GM23248 (cell line): ENCODE measurements at regions not wholly inside any gene's neighbourhood (a gene's known extent, or its start where the extent isn't known, plus 50 kb on each side); places are given as distances from the start of the nearest gene placed in this dataset.

ENCODE experiments used
- DNase-seq: peaks from one replicate; pipeline ENCODE4 v3.0.0-alpha.2; 2015
- H2AFZ ChIP-seq: fragments of 200-600 bp; sonication (generic); 2 replicates; pipeline ENCODE4 v1.6.1; 2016; ENCODE audit warnings: antibody characterized with exemption
- H3F3A ChIP-seq: fragments of 200-600 bp; sonication (generic); 2 replicates; pipeline ENCODE4 v1.6.1; 2016; ENCODE audit warnings: mild to moderate bottlenecking, antibody characterized with exemption, mixed run types; ENCODE audit not compliant: insufficient read depth
- H3K27ac ChIP-seq: fragments of 200-600 bp; sonication (generic); 2 replicates; pipeline ENCODE4 v1.5.1; 2016; ENCODE audit warnings: mild to moderate bottlenecking
- H3K27me3 ChIP-seq: fragments of 200-600 bp; sonication (generic); replicated peaks from 2 replicates; pipeline ENCODE4 v1.6.1; 2016; ENCODE audit warnings: mild to moderate bottlenecking; ENCODE audit not compliant: insufficient read depth
- H3K36me3 ChIP-seq: fragments of 200-600 bp; sonication (generic); 2 replicates; pipeline ENCODE4 v1.6.1; 2016; ENCODE audit warnings: low read depth, mild to moderate bottlenecking
- H3K4me1 ChIP-seq: fragments of 200-600 bp; sonication (generic); 2 replicates; pipeline ENCODE4 v1.6.1; 2016; ENCODE audit warnings: mild to moderate bottlenecking; ENCODE audit not compliant: insufficient read depth
- H3K4me2 ChIP-seq: fragments of 200-600 bp; sonication (generic); one replicate; pipeline ENCODE4 v1.6.1; 2016; ENCODE audit warnings: mild to moderate bottlenecking; ENCODE audit not compliant: unreplicated experiment
- H3K4me3 ChIP-seq: fragments of 200-600 bp; sonication (generic); 2 replicates; pipeline ENCODE4 v1.5.1; 2016; ENCODE audit warnings: mild to moderate bottlenecking
- H3K79me2 ChIP-seq: fragments of 200-600 bp; sonication (generic); 2 replicates; pipeline ENCODE4 v1.6.1; 2016; ENCODE audit warnings: mild to moderate bottlenecking; ENCODE audit not compliant: insufficient read depth
- H3K9ac ChIP-seq: fragments of 200-600 bp; sonication (generic); 2 replicates; pipeline ENCODE4 v1.6.1; 2016; ENCODE audit warnings: mild to moderate bottlenecking
- H3K9me2 ChIP-seq: fragments of 200-600 bp; sonication (generic); 2 replicates; pipeline ENCODE4 v1.6.1; 2016; ENCODE audit warnings: mixed run types, mild to moderate bottlenecking, moderate library complexity; ENCODE audit not compliant: insufficient read depth
- H3K9me3 ChIP-seq: fragments of 200-600 bp; sonication (generic); one replicate; pipeline ENCODE4 v1.6.1; 2017; ENCODE audit warnings: low read depth
- H4K20me1 ChIP-seq: fragments of 200-600 bp; sonication (generic); 2 replicates; pipeline ENCODE4 v1.6.0; 2016; ENCODE audit not compliant: insufficient read depth
- EZH2 ChIP-seq: fragments of 200-600 bp; sonication (generic); IDR thresholded peaks from 2 replicates; pipeline ENCODE4 v1.6.1; 2018; ENCODE audit warnings: antibody characterized with exemption, mild to moderate bottlenecking; ENCODE audit not compliant: insufficient read depth, poor library complexity, severe bottlenecking
- EZH2phosphoT487 ChIP-seq: fragments of 200-600 bp; sonication (generic); IDR thresholded peaks from 2 replicates; pipeline ENCODE4 v1.6.1; 2018; ENCODE audit warnings: antibody characterized with exemption, moderate library complexity, mild to moderate bottlenecking, low read depth; ENCODE audit not compliant: insufficient read depth
- WGBS, 2 experiments: methylation state at CpG; one replicate each; pipeline ENCODE4 v1.1.6; 2015 to 2017; ENCODE audit warnings: low lambda C conversion rate in 2 of 2, low coverage in 1 of 2; ENCODE audit errors: missing lambda C conversion rate in 2 of 2; 5-methylcytosine and 5-hydroxymethylcytosine counted together
- in situ Hi-C: fragments of 300-500 bp; cut with MboI; formaldehyde crosslinking; loops from 2 replicates; pipeline ENCODE4 v1.15.0; 2020

GRCh38 chr9:135296735-135297455, 182.7 kb upstream of the PPP1R26 start:
- H3K27me3 ChIP-seq = peaks cover 38% of the 10 kb centered on the region; the same call in 1 of the 2 replicates
- H3K27ac ChIP-seq = no peak overlapping the region
- no peak for DNase-seq
- H3K9ac ChIP-seq = no peak overlapping the region
- no peaks in the 10 kb centered on the region for H3F3A ChIP-seq
- H3K4me1 ChIP-seq = no peaks in the 10 kb centered on the region
- 10% methylated on average over 10 of the region's 12 CpGs for WGBS, 2 experiments
- no peak overlapping the region for H2AFZ ChIP-seq
- H3K36me3 ChIP-seq = no peaks in the 10 kb centered on the region
- TF ChIP-seq EZH2 = no peak
- TF ChIP-seq EZH2phosphoT487 = no peak
- in situ Hi-C loops = no loop called here
- no peaks in the 10 kb centered on the region for H4K20me1 ChIP-seq
- H3K9me2 ChIP-seq = no peaks in the 10 kb centered on the region
- no peaks in the 10 kb centered on the region for H3K79me2 ChIP-seq
- no peak overlapping the region for H3K4me2 ChIP-seq
- no peaks in the 10 kb centered on the region for H3K9me3 ChIP-seq
- no peak overlapping the region for H3K4me3 ChIP-seq

GRCh38 chr9:135297456-135298075, 182.0 kb upstream of the PPP1R26 start:
- Histone ChIP-seq H3K27me3 (peaks cover 43% of the 10 kb centered on the region; the same call in 1 of the 2 replicates), H3K79me2 (no peaks in the 10 kb centered on the region), H3F3A (no peaks in the 10 kb centered on the region), H3K4me1 (no peaks in the 10 kb centered on the region), H4K20me1 (no peaks in the 10 kb centered on the region), H3K9me2 (no peaks in the 10 kb centered on the region), H3K4me2 (no peak overlapping the region), H3K4me3 (no peak overlapping the region), H3K36me3 (no peaks in the 10 kb centered on the region), H3K27ac (no peak overlapping the region), H3K9me3 (no peaks in the 10 kb centered on the region), H2AFZ (no peak overlapping the region), H3K9ac (no peak overlapping the region)
- 19 to 25% methylated on average over 16 of the region's 16 CpGs for WGBS, 2 experiments
- no peak for DNase-seq
- TF ChIP-seq EZH2 (no peak), EZH2phosphoT487 (no peak)
- in situ Hi-C loops = no loop called here

- 40 to 42% methylated on average over 10 of the region's 10 CpGs for whole genome bisulfite sequencing, 2 experiments
- H3K4me3 ChIP-seq = no peak overlapping the region
- no peaks in the 10 kb centered on the region for H4K20me1 ChIP-seq
- H3K4me2 ChIP-seq = no peak overlapping the region
- no peaks in the 10 kb centered on the region for H3K79me2 ChIP-seq
- no peak overlapping the region for H3K9ac ChIP-seq
- no peaks in the 10 kb centered on the region for H3K4me1 ChIP-seq
- no peaks in the 10 kb centered on the region for H3F3A ChIP-seq
- no peaks in the 10 kb centered on the region for H3K9me3 ChIP-seq
- no peak for TF ChIP-seq EZH2phosphoT487
- no peak for TF ChIP-seq EZH2
- H3K9me2 ChIP-seq = no peaks in the 10 kb centered on the region
- no peaks in the 10 kb centered on the region for H3K36me3 ChIP-seq
- DNase-seq = no peak
- in situ Hi-C loops = no loop called here
- H2AFZ ChIP-seq = no peak overlapping the region
- H3K27ac ChIP-seq = no peak overlapping the region
- peaks cover 46% of the 10 kb centered on the region; the same call in 1 of the 2 replicates for H3K27me3 ChIP-seq
Measured at GRCh38 chr9:135299239-135299590, 180.4 kb upstream of the PPP1R26 start.

- H3K79me2 ChIP-seq = no peaks in the 10 kb centered on the region
- no peak overlapping the region for H3K27ac ChIP-seq
- H4K20me1 ChIP-seq = no peaks in the 10 kb centered on the region
- no peak for DNase-seq
- H3K9me2 ChIP-seq = no peaks in the 10 kb centered on the region
- 34 to 42% methylated on average over 16 of the region's 16 CpGs for WGBS, 2 experiments
- H2AFZ ChIP-seq = no peak overlapping the region
- no peak overlapping the region for H3K4me2 ChIP-seq
- TF ChIP-seq EZH2 = no peak
- no peak for TF ChIP-seq EZH2phosphoT487
- H3K4me1 ChIP-seq = no peaks in the 10 kb centered on the region
- H3K9ac ChIP-seq = no peak overlapping the region
- H3K27me3 ChIP-seq = peaks cover 46% of the 10 kb centered on the region; the same call in 1 of the 2 replicates
- in situ Hi-C loops = no loop called here
- H3K4me3 ChIP-seq = no peak overlapping the region
- no peaks in the 10 kb centered on the region for H3K36me3 ChIP-seq
- H3K9me3 ChIP-seq = no peaks in the 10 kb centered on the region
- no peaks in the 10 kb centered on the region for H3F3A ChIP-seq
Measured at GRCh38 chr9:135299651-135300345, 179.8 kb upstream of the PPP1R26 start.
